ENCODE measurements at regions not wholly inside any gene's neighbourhood (a gene's known extent, or its start where the extent isn't known, plus 50 kb on each side); places are given as distances from the start of the nearest gene placed in this dataset.

DNA sequence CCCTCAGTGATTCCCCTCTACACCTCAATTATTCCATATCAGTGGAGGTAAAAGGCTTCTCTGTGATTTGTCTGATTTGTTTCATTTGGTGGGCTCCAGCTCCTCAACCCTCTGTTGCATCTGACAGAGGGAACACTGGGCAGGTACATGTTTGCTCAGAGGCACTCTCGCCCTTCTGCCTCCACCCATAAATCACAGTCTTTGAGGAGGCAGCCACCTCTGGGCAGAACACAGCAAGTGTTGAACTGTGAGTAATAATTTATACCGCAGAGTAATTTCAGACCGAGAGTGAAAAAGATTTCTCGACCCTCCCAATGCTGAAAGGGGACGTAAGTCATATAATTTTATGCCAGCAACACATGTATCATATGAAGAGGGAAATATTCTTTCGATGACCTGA is 330.1 kb upstream of the PBX1 start:
- Histone ChIP-seq H3K4me1 (ENCODE audit: insufficient read depth, low read length) (no peaks in the 10 kb centered on the region), H3K27ac (ENCODE audit: insufficient read length, low read depth, low read length) (no peak overlapping the region), H3K79me1 (ENCODE audit: insufficient read depth, low read depth, low read length, poor library complexity, severe bottlenecking) (no peaks in the 10 kb centered on the region), H2BK15ac (ENCODE audit: low read depth, low read length) (0 out of 2 replicates have a peak overlapping the region, but pooled peaks have one; percentile 16), H2BK20ac (ENCODE audit: low read depth, low read length, poor library complexity, severe bottlenecking) (no peak overlapping the region), H3K23ac (ENCODE audit: insufficient read length, low read depth, low read length) (no peak overlapping the region), H3K79me2 (ENCODE audit: insufficient read depth, low read length) (no peaks in the 10 kb centered on the region), H4K5ac (ENCODE audit: insufficient read length, low read depth, low read length) (no peak overlapping the region), H3K23me2 (ENCODE audit: insufficient read length, low read depth, low read length, poor library complexity, severe bottlenecking) (no peaks in the 10 kb centered on the region), H2BK5ac (ENCODE audit: insufficient read length, low read length) (no peak overlapping the region), H3K27me3 (ENCODE audit: insufficient read depth, low read length) (no peaks in the 10 kb centered on the region), H4K20me1 (ENCODE audit: control insufficient read depth, insufficient read depth, insufficient read length) (no peaks in the 10 kb centered on the region), H3K56ac (ENCODE audit: insufficient read length, low read depth, low read length) (no peak overlapping the region), H4K8ac (replicated peaks; ENCODE audit: insufficient read length, low read depth, low read length) (no peak overlapping the region), H2AFZ (ENCODE audit: low read length) (no peak overlapping the region), H2BK12ac (ENCODE audit: insufficient read length, low read depth, low read length) (no peak overlapping the region), H3K18ac (ENCODE audit: insufficient read length, low read depth, low read length) (no peak overlapping the region), H3T11ph (ENCODE audit: low read length) (no peak overlapping the region), H3K9ac (ENCODE audit: extremely low read depth, insufficient read length, low read length) (no peak overlapping the region), H3K9me3 (ENCODE audit: control insufficient read depth, low read depth, low read length) (no peaks in the 10 kb centered on the region), H3K4ac (ENCODE audit: low read depth, low read length) (no peak overlapping the region), H3K4me2 (ENCODE audit: insufficient read depth, insufficient read length, low read length) (no peak overlapping the region), H3K14ac (ENCODE audit: insufficient read depth, low read length) (no peak overlapping the region), H4K91ac (ENCODE audit: insufficient read length, low read depth, low read length) (no peak overlapping the region), H2AK5ac (ENCODE audit: insufficient read length, low read length) (no peak overlapping the region), H2BK120ac (ENCODE audit: low read depth, low read length, poor library complexity, severe bottlenecking) (no peak overlapping the region)
- H3K27ac Mint-ChIP-seq: no peak overlapping the region
- DNase-seq: no peak
- no peaks in the 10 kb centered on the region for H3K36me3 Mint-ChIP-seq (ENCODE audit: insufficient read depth in 1 of 3, low read depth in 3 of 3)
- peaks cover 15% of the 10 kb centered on the region in 2 experiments for H3K4me1 Mint-ChIP-seq
- H3K9me3 Mint-ChIP-seq: no peaks in the 10 kb centered on the region; a peak in 1 of 5 replicates
- TF ChIP-seq, protein P1, sequence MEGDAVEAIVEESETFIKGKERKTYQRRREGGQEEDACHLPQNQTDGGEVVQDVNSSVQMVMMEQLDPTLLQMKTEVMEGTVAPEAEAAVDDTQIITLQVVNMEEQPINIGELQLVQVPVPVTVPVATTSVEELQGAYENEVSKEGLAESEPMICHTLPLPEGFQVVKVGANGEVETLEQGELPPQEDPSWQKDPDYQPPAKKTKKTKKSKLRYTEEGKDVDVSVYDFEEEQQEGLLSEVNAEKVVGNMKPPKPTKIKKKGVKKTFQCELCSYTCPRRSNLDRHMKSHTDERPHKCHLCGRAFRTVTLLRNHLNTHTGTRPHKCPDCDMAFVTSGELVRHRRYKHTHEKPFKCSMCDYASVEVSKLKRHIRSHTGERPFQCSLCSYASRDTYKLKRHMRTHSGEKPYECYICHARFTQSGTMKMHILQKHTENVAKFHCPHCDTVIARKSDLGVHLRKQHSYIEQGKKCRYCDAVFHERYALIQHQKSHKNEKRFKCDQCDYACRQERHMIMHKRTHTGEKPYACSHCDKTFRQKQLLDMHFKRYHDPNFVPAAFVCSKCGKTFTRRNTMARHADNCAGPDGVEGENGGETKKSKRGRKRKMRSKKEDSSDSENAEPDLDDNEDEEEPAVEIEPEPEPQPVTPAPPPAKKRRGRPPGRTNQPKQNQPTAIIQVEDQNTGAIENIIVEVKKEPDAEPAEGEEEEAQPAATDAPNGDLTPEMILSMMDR (conservative IDR thresholded peaks at IDR 0.05): no peak
- no peaks in the 10 kb centered on the region for H3K27me3 Mint-ChIP-seq (ENCODE audit: low read depth)
- WGBS (ENCODE audit: extremely low coverage, insufficient read length, low lambda C conversion rate): no CpG with 5 or more reads among the region's 6 CpGs
- H3K4me3 Mint-ChIP-seq: no peak overlapping the region
